OCI-LY3 (cell line): ENCODE measurements at regions not wholly inside any gene's neighbourhood (a gene's known extent, or its start where the extent isn't known, plus 50 kb on each side); places are given as distances from the start of the nearest gene placed in this dataset.

Experiments used
- H2AFZ ChIP-seq: fragments of 200-600, 300-600 bp; shearing (Covaris generic); 2 replicates; pipeline ENCODE4 v1.6.0; 2014; ENCODE audit warnings: antibody characterized with exemption, low read depth, low read length
- H3K27ac ChIP-seq: fragments of 200-600, 300-600 bp; sonication (generic); 2 replicates; pipeline ENCODE4 v1.5.1; 2014; ENCODE audit warnings: mild to moderate bottlenecking, low read length, moderate library complexity, mixed read lengths
- H3K27me3 ChIP-seq: fragments of 200-600, 300-600 bp; sonication (generic); 2 replicates; pipeline ENCODE4 v1.6.1; 2014; ENCODE audit warnings: low read depth, low read length, mixed read lengths
- H3K36me3 ChIP-seq: fragments of 200-600, 300-600 bp; sonication (generic); replicated peaks from 2 replicates; pipeline ENCODE3; 2014; ENCODE audit warnings: low read depth, low read length, mixed read lengths
- H3K4me1 ChIP-seq: fragments of 300-600, 200-600 bp; sonication (generic); 2 replicates; pipeline ENCODE4 v1.6.1; 2014; ENCODE audit warnings: low read length, mixed read lengths
- H3K4me2 ChIP-seq: fragments of 200-600, 300-600 bp; sonication (generic); 2 replicates; pipeline ENCODE4 v1.6.1; 2014; ENCODE audit warnings: low read length, mixed read lengths
- H3K4me3 ChIP-seq: fragments of 300-600, 200-600 bp; sonication (generic); 2 replicates; pipeline ENCODE4 v1.5.1; 2014; ENCODE audit warnings: antibody characterized with exemption, mild to moderate bottlenecking, low read length, moderate library complexity
- H3K79me2 ChIP-seq: fragments of 300-600, 200-600 bp; shearing (Covaris generic); 2 replicates; pipeline ENCODE4 v1.6.1; 2014; ENCODE audit warnings: mild to moderate bottlenecking, low read length, mixed read lengths
- H3K9ac ChIP-seq: fragments of 300-600, 200-600 bp; shearing (Covaris generic); 2 replicates; pipeline ENCODE4 v1.6.0; 2014; ENCODE audit warnings: mild to moderate bottlenecking, low read length, moderate library complexity
- H3K9me3 ChIP-seq: fragments of 200-600, 300-600 bp; shearing (Covaris generic); 2 replicates; pipeline ENCODE4 v1.6.1; 2014; ENCODE audit warnings: low read length, mixed read lengths; ENCODE audit not compliant: insufficient read depth
- H4K20me1 ChIP-seq: fragments of 200-600, 300-600 bp; sonication (generic); 2 replicates; pipeline ENCODE4 v1.6.1; 2016; ENCODE audit warnings: low read length, mixed read lengths; ENCODE audit not compliant: insufficient read depth
- EZH2phosphoT487 ChIP-seq: fragments of 200-600 bp; shearing (Covaris generic); IDR thresholded peaks from 2 replicates; pipeline ENCODE4 v1.6.1; 2018; ENCODE audit warnings: antibody characterized with exemption, mixed run types, low read depth
- TF ChIP-seq, protein P1 (sequence below): fragments of 200-600, 300-600 bp; sonication (generic); IDR thresholded peaks from 2 replicates; pipeline ENCODE4 v1.5.1; 2014; ENCODE audit warnings: antibody characterized with exemption, low read length, low read depth

DNA sequence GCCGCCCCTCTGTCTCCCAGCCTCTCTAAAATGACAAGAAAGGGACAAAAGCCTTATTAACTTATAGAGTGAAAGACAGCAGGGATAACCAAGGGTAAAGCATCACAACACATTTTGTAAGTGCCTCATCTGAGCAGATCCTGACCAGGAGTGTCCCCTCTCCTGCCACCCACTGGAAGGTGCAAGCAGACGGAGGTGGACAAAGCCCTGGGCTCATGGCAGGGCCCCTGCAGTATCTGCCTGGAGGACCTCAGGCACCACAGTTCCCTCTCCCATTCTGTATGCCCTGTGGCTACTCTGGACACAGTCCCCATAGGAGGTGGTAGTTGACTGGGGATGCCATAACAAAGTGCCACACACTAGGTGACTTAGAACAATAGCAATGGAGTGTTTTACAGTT, 319.8 kb downstream of the GADD45G start:
- Histone ChIP-seq H3K4me1 (peaks cover 8% of the 10 kb centered on the region), H3K9ac (no peak overlapping the region), H3K36me3 (no peaks in the 10 kb centered on the region), H3K4me2 (no peak overlapping the region), H3K27me3 (peaks cover 22% of the 10 kb centered on the region), H3K9me3 (no peaks in the 10 kb centered on the region), H3K79me2 (no peaks in the 10 kb centered on the region), H3K4me3 (no peak overlapping the region), H2AFZ (no peak overlapping the region), H3K27ac (no peak overlapping the region), H4K20me1 (no peaks in the 10 kb centered on the region)
- TF ChIP-seq EZH2phosphoT487: no peak

DNA sequence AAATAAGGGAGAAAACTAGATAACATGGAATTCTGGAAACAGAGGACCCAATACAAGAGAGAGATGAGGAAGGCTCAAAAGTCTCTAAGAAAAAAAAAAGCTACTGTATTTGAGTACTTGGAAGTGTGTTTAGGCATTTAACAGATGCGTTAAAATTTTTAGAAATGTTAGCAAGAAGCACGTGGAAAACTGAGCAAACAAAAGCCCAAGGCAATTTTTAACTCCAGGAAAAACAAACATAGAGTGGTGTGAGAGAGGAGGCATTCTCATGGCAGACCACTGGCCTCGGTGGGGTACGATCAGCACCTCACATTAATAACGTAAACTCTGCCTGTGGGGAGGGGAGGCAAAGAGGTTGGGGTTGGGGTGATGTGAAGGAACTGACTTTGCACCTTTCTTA, 321.4 kb downstream of the GADD45G start:
- no peak overlapping the region for H2AFZ ChIP-seq
- H4K20me1 ChIP-seq: no peaks in the 10 kb centered on the region
- H3K4me1 ChIP-seq: peaks cover 8% of the 10 kb centered on the region
- H3K36me3 ChIP-seq: no peaks in the 10 kb centered on the region
- no peaks in the 10 kb centered on the region for H3K79me2 ChIP-seq
- H3K27me3 ChIP-seq: peaks cover 19% of the 10 kb centered on the region
- H3K4me2 ChIP-seq: no peak overlapping the region
- TF ChIP-seq EZH2phosphoT487: no peak
- TF ChIP-seq, protein P1, sequence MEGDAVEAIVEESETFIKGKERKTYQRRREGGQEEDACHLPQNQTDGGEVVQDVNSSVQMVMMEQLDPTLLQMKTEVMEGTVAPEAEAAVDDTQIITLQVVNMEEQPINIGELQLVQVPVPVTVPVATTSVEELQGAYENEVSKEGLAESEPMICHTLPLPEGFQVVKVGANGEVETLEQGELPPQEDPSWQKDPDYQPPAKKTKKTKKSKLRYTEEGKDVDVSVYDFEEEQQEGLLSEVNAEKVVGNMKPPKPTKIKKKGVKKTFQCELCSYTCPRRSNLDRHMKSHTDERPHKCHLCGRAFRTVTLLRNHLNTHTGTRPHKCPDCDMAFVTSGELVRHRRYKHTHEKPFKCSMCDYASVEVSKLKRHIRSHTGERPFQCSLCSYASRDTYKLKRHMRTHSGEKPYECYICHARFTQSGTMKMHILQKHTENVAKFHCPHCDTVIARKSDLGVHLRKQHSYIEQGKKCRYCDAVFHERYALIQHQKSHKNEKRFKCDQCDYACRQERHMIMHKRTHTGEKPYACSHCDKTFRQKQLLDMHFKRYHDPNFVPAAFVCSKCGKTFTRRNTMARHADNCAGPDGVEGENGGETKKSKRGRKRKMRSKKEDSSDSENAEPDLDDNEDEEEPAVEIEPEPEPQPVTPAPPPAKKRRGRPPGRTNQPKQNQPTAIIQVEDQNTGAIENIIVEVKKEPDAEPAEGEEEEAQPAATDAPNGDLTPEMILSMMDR: no peak
- H3K9me3 ChIP-seq: no peaks in the 10 kb centered on the region
- no peak overlapping the region for H3K27ac ChIP-seq
- H3K9ac ChIP-seq: no peak overlapping the region
- no peak overlapping the region for H3K4me3 ChIP-seq

DNA sequence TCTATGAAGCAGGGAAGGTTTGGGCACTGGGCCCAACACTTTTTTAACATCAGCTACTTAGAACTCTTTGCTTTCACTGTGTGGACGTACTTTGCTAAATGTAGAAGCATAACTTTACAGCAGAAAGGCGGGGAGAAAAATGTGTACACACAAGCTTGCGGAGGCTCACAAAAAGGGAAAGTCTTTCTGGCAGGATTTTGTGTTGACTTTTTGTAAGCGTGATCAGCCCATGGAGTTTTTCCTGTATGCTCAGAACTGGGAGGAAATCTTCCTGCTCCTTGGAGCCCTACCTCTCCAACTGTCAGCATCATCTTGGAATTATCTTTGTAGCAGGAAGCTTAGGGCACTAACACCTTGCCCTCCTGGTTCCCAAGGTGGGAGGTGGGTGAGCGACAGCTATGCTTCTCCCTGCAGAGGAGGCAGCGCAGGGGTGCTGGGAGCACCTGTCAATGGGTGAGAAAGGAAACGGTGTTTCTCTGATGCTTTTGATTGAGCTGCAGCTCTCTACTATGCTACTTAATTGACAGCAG, 321.9 kb downstream of the GADD45G start:
- Histone ChIP-seq H4K20me1 (no peaks in the 10 kb centered on the region), H3K4me1 (peaks cover 8% of the 10 kb centered on the region), H3K79me2 (no peaks in the 10 kb centered on the region), H3K36me3 (no peaks in the 10 kb centered on the region), H3K27me3 (peaks cover 19% of the 10 kb centered on the region), H3K27ac (no peak overlapping the region), H3K9me3 (no peaks in the 10 kb centered on the region), H3K4me3 (no peak overlapping the region), H3K9ac (no peak overlapping the region), H2AFZ (no peak overlapping the region), H3K4me2 (no peak overlapping the region)
- TF ChIP-seq EZH2phosphoT487: no peak
- TF ChIP-seq, protein P1: no peak

DNA sequence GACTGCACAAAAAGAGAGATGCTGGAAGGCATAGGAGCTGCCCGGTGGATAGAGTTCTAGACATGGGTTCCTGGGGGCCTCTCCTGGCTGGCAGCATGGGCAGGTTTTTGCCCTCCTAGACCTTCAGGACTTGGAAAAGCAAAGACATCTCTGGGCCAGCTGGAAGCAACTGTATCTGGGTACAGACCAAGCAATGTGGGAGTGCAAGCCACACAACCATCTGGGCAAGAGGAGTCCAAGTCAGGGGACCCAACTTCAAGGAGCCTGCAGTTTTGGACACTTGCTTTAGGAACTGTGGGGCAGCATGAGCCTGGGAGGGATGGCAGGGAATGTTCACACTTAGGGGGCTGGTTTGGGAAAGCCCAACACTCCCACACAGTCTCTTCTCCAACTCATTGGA, 323.3 kb downstream of the GADD45G start:
- no peaks in the 10 kb centered on the region for H3K79me2 ChIP-seq
- H2AFZ ChIP-seq: no peak overlapping the region
- no peak overlapping the region for H3K27ac ChIP-seq
- TF ChIP-seq EZH2phosphoT487: no peak
- TF ChIP-seq, protein P1: no peak
- H3K9ac ChIP-seq: no peak overlapping the region
- H4K20me1 ChIP-seq: no peaks in the 10 kb centered on the region
- H3K4me2 ChIP-seq: no peak overlapping the region
- no peak overlapping the region for H3K4me3 ChIP-seq
- peaks cover 27% of the 10 kb centered on the region for H3K27me3 ChIP-seq
- peaks cover 8% of the 10 kb centered on the region for H3K4me1 ChIP-seq
- H3K9me3 ChIP-seq: no peaks in the 10 kb centered on the region
- H3K36me3 ChIP-seq: no peaks in the 10 kb centered on the region
